KOPT-K1 (cell line): ENCODE measurements at regions not wholly inside any gene's neighbourhood (a gene's known extent, or its start where the extent isn't known, plus 50 kb on each side); places are given as distances from the start of the nearest gene placed in this dataset.

Source experiments
- H3K27ac ChIP-seq: fragments of 200-600 bp; sonication (generic); 2 replicates; pipeline ENCODE4 v1.5.1; 2016; ENCODE audit warnings: antibody characterized with exemption, mild to moderate bottlenecking, low read depth, low read length; ENCODE audit not compliant: poor library complexity, severe bottlenecking
- H3K36me3 ChIP-seq: fragments of 200-600 bp; sonication (generic); 2 replicates; pipeline ENCODE4 v1.5.1; 2017; ENCODE audit warnings: antibody characterized with exemption, mild to moderate bottlenecking, low read length, moderate library complexity; ENCODE audit not compliant: insufficient read depth
- H3K9me3 ChIP-seq: fragments of 200-600 bp; sonication (generic); 2 replicates; pipeline ENCODE4 v1.5.1; 2017; ENCODE audit warnings: antibody characterized with exemption, low read length, mild to moderate bottlenecking; ENCODE audit not compliant: insufficient read depth, poor library complexity, severe bottlenecking

DNA sequence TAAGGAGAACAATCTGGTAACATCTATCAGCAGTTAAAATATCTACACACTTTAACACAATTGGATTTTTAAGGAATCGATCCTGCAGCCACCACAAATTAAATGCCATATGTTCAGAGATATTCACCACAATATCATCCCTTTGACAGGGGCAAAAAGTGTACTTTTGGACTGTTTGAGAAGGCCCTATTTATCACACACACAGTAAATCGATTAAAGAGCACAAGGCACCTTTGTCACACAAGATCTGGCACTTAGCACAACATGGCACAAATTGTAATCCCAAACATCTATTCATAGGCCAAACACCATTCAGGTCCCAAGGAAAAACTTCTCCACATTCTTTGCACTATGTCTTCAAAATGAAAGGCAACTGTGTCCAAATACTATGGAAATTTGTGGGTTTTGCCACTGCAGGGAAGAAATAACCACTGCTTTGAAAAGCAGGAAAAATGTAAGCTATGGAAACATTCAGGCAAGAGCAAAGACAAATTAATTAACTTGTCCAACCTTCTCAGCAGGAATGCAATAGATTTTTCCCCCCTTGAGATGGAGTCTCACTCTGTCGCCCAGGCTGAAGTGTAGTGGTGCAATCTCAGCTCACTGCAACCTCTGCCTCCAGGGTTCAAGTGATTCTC, 282.5 kb upstream of the TMPO start:
- Histone ChIP-seq H3K9me3 (no peaks in the 10 kb centered on the region), H3K27ac (no peak overlapping the region), H3K36me3 (no peaks in the 10 kb centered on the region)

- Histone ChIP-seq H3K9me3 (no peaks in the 10 kb centered on the region), H3K36me3 (no peaks in the 10 kb centered on the region), H3K27ac (no peak overlapping the region)
Observed at GRCh38 chr12:98235301-98235700, 280.1 kb upstream of the TMPO start.

- Histone ChIP-seq H3K27ac (no peak overlapping the region), H3K9me3 (no peaks in the 10 kb centered on the region), H3K36me3 (no peaks in the 10 kb centered on the region)
Observed at GRCh38 chr12:98238515-98239130, 276.8 kb upstream of the TMPO start.

DNA sequence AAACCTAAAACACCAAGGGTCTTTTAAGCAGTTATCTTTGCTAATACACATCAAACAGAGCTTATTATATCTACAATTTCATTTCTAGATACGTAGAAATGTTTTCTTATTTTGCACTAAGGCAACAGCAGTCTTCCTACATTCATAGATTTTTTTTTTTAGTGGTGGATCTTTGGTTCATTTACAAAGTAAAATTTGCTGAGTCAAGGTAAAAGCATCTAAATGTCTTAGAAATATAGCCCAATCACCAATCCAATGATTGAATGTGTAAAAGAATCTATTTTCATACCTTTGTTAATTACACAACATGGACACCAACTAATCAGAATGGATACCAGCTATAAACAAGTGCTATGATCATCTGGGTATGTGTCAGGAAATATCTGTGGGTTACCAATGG, 272.2 kb upstream of the TMPO start:
- H3K36me3 ChIP-seq = no peaks in the 10 kb centered on the region
- H3K27ac ChIP-seq = no peak overlapping the region
- no peaks in the 10 kb centered on the region for H3K9me3 ChIP-seq

DNA sequence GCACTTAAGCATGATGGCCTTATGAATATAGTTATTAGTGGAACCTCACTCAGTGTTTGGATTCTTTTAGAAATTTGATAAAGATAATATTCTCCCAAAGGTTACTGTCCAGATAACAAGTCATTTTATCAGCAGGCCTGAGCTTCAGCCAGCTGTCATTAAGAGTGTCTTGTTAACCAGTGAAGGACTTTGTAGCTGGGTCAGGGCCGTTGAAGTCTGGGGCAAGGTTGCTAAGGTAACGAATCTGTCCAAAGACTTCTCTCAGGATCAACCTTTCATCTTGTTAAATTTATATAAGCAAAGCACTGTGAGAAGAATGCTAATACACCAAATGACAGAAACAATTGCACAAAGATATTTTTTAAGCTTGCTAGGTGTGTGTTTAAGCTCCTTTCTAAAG, 271.3 kb upstream of the TMPO start:
- Histone ChIP-seq H3K9me3 (no peaks in the 10 kb centered on the region), H3K27ac (no peak overlapping the region), H3K36me3 (no peaks in the 10 kb centered on the region)

DNA sequence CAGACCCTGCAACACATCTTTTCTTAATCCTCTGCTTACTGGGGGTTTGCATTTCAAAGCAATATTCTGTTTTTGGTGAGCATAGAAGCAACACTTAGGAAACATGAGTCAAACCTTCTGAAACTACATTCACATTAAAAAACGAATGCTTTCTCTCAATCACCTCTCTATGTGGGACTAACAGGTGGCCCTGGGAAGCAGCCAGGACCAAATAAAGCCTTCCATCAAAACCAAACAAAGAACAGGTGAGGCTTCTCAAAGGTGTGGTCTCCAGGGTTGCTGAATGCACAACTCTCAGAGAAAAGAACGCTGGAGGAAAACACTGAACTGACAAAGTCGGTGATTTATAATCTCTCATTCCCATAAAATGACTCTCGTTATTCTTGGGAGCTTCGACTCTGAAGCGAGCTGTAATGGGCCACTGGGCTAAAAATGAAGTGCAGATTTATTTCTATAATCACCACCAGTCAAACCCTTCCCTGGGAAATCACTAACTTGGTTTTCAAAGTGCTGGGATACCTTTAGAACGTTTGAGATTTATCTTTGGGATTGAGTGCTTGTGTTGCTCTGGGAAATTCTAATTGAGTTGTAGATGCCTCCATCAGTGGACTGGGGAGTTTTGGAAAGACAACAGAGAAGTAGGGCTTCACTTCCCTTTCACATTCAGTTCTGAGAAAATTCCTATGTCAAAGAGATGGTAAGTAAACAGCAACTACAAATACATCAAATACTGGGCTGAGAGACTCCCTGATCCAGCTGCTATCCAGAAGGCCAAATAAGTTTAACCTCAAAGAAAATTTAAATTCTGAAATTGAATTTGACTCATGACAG, 262.0 kb upstream of the TMPO start:
- H3K9me3 ChIP-seq = no peaks in the 10 kb centered on the region
- no peaks in the 10 kb centered on the region for H3K36me3 ChIP-seq
- no peak overlapping the region for H3K27ac ChIP-seq

GRCh38 chr12:98256830-98257229, 258.6 kb upstream of the TMPO start:
- H3K36me3 ChIP-seq = no peaks in the 10 kb centered on the region

DNA sequence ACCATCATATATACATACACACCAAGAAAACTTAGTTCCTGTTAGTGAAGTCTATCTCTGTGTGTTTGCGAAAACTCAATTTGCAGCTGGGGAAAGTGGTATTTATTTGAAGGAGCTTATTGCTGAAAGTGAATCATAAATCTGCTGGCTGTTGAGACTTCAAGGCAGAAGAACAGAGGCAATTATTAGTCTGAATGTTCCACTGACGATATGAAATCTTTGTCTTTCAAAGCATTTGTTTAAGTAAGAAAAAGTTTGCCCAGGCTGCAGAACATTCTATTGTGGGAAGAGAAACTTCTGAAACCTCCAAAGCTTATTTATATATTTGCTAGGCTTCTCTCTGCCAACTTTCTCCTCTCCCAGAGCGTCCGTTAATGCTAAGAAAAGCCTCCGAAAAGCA, 255.7 kb upstream of the TMPO start:
- H3K9me3 ChIP-seq = no peaks in the 10 kb centered on the region
- no peak overlapping the region for H3K27ac ChIP-seq

More at GRCh38 chr12:98256830-98257229, 258.6 kb upstream of the TMPO start:
- Histone ChIP-seq H3K9me3 (no peaks in the 10 kb centered on the region), H3K27ac (no peak overlapping the region)

GRCh38 chr12:98260276-98260675, 255.1 kb upstream of the TMPO start:
- H3K36me3 ChIP-seq = no peaks in the 10 kb centered on the region
- no peak overlapping the region for H3K27ac ChIP-seq
- no peaks in the 10 kb centered on the region for H3K9me3 ChIP-seq

More for the DNA sequence above, 255.7 kb upstream of the TMPO start:
- H3K36me3 ChIP-seq = no peaks in the 10 kb centered on the region

- Histone ChIP-seq H3K27ac (no peak overlapping the region), H3K36me3 (no peaks in the 10 kb centered on the region), H3K9me3 (no peaks in the 10 kb centered on the region)
Observed at GRCh38 chr12:98262902-98263301, 252.5 kb upstream of the TMPO start.

- Histone ChIP-seq H3K9me3 (no peaks in the 10 kb centered on the region), H3K27ac (no peak overlapping the region), H3K36me3 (no peaks in the 10 kb centered on the region)
Observed at GRCh38 chr12:98274430-98275130, 240.8 kb upstream of the TMPO start.

GRCh38 chr12:98275131-98275475, 240.3 kb upstream of the TMPO start:
- no peak overlapping the region for H3K27ac ChIP-seq
- no peaks in the 10 kb centered on the region for H3K9me3 ChIP-seq
- no peaks in the 10 kb centered on the region for H3K36me3 ChIP-seq

DNA sequence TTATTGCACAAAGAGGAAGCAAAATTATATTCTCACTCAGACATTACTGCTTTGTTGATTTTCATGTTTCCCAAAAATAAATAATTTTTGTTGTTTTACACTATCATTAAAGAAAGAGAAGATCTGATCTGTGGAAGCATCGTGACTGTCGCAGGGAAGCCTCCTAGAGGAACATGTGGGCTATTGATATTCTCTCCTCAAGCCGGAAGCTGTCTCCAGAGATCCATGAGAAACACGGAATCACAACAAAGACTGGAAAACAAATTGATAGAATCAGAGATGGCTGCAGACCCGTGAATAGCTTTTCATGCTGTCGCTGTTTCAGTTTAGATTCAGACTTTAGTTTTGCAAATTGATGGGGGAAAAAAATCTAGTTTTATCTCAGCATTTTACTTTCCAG, 235.2 kb upstream of the TMPO start:
- H3K27ac ChIP-seq = no peak overlapping the region
- no peaks in the 10 kb centered on the region for H3K36me3 ChIP-seq

DNA sequence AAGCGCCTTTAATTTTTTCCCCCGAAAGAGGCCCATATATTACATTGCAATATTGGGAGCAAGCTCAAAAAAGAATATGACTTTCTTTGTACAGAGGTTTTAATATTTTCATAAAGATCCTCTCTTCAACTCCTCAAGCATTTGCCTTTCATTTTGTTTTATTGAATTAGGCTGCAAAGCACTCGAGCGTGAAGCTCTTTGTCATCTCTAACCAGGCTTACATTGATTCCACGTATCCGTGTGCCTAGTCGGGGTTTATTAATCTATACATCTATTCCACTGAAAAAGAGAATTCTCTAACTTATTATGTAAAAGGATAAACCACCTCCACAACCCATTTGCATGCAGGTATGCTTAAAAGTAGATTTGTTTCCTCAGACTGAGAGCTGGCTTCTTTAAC, 234.8 kb upstream of the TMPO start:
- no peak overlapping the region for H3K27ac ChIP-seq
- no peaks in the 10 kb centered on the region for H3K9me3 ChIP-seq

More for the DNA sequence above, 235.2 kb upstream of the TMPO start:
- no peaks in the 10 kb centered on the region for H3K9me3 ChIP-seq

GRCh38 chr12:98291828-98292227, 223.6 kb upstream of the TMPO start:
- no peaks in the 10 kb centered on the region for H3K36me3 ChIP-seq
- H3K9me3 ChIP-seq = no peaks in the 10 kb centered on the region
- H3K27ac ChIP-seq = no peak overlapping the region

More for the DNA sequence above, 234.8 kb upstream of the TMPO start:
- H3K36me3 ChIP-seq = no peaks in the 10 kb centered on the region
